ENCODE measurements at regions not wholly inside any gene's neighbourhood (a gene's known extent, or its start where the extent isn't known, plus 50 kb on each side); places are given as distances from the start of the nearest gene placed in this dataset.
A peak's percentile ranks its signal among the peaks of the same experiment; 100 is the strongest.

GRCh38 chr22:47551431-47551775, 789.0 kb downstream of the TBC1D22A start:
- Histone ChIP-seq H3K36me3 (ENCODE audit: control insufficient read depth, insufficient read depth, low read length) (no peaks in the 10 kb centered on the region), H3K27me3 (ENCODE audit: control insufficient read depth, insufficient read depth, low read length) (no peaks in the 10 kb centered on the region), H3K4me3 (ENCODE audit: low read depth, low read length) (no peak overlapping the region)
- DNase-seq (ENCODE audit: low read depth) (no peak), FAIRE-seq (no peak)
- no peak for TF ChIP-seq CTCF (IDR thresholded peaks at IDR 0.05; ENCODE audit: insufficient read depth, low read length, severe bottlenecking)

- no peaks in the 10 kb centered on the region for H3K27me3 ChIP-seq (ENCODE audit: control insufficient read depth, insufficient read depth, low read length)
- DNase-seq (ENCODE audit: low read depth) (no peak), FAIRE-seq (no peak)
- no peak for TF ChIP-seq CTCF (IDR thresholded peaks at IDR 0.05; ENCODE audit: insufficient read depth, low read length, severe bottlenecking)
- no peaks in the 10 kb centered on the region for H3K36me3 ChIP-seq (ENCODE audit: control insufficient read depth, insufficient read depth, low read length)
- H3K4me3 ChIP-seq (ENCODE audit: low read depth, low read length) = no peak overlapping the region
These were observed 788.3 kb downstream of the TBC1D22A start for GRCh38 chr22:47550524-47551430.

- no peak for FAIRE-seq
- no peak for DNase-seq (ENCODE audit: low read depth)
- no peaks in the 10 kb centered on the region for H3K36me3 ChIP-seq (ENCODE audit: control insufficient read depth, insufficient read depth, low read length)
- no peak overlapping the region for H3K4me3 ChIP-seq (ENCODE audit: low read depth, low read length)
- TF ChIP-seq CTCF (IDR thresholded peaks at IDR 0.05; ENCODE audit: insufficient read depth, low read length, severe bottlenecking) = no peak
- no peaks in the 10 kb centered on the region for H3K27me3 ChIP-seq (ENCODE audit: control insufficient read depth, insufficient read depth, low read length)
These were observed 787.4 kb downstream of the TBC1D22A start for GRCh38 chr22:47549741-47550340.

GRCh38 chr22:47548953-47549740, 786.7 kb downstream of the TBC1D22A start:
- no peaks in the 10 kb centered on the region for H3K27me3 ChIP-seq (ENCODE audit: control insufficient read depth, insufficient read depth, low read length)
- FAIRE-seq = peak; percentile 58
- no peaks in the 10 kb centered on the region for H3K36me3 ChIP-seq (ENCODE audit: control insufficient read depth, insufficient read depth, low read length)
- no peak for DNase-seq (ENCODE audit: low read depth)
- H3K4me3 ChIP-seq (ENCODE audit: low read depth, low read length) = no peak overlapping the region
- TF ChIP-seq CTCF (IDR thresholded peaks at IDR 0.05; ENCODE audit: insufficient read depth, low read length, severe bottlenecking) = no peak

DNA sequence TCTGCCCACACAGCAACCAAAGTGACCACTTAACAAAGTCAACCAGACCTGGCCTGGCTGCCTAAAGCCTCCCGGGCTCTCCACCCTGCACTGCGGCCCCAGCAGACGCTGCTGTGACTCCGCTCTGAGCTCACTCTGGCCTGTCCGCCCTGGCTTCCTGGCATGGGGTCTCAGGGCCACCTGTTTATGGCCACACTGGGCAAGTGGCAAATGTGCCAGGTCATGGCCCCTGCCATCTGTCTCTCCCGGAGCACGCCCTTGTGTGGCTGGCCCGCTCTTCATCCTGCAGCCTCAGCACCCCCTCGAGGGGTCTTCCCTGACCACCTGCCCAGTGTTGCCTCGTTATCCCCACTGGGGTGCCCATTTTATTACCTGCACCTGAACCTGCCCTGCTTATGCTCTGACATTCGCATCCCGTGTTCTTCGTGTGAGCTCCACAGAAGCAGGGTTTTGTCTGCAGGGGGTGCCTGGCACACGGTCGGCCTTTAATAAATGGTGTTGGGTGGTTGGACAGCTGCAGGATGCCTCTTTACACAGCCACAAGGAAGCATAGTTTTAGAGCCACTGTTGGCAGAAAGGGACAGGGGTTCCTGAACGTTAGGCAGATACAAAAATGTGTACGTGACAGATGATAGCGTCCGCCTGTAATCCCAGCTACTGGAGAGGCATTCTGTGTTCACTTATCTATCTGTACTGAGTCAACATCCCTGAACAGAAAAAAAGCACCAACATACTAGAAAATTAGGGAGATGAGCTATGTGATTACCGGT, 785.6 kb downstream of the TBC1D22A start:
- H3K4me3 ChIP-seq (ENCODE audit: low read depth, low read length) = no peak overlapping the region
- no peak for TF ChIP-seq CTCF (IDR thresholded peaks at IDR 0.05; ENCODE audit: insufficient read depth, low read length, severe bottlenecking)
- no peak for FAIRE-seq
- DNase-seq (ENCODE audit: low read depth) = no peak
- no peaks in the 10 kb centered on the region for H3K36me3 ChIP-seq (ENCODE audit: control insufficient read depth, insufficient read depth, low read length)
- no peaks in the 10 kb centered on the region for H3K27me3 ChIP-seq (ENCODE audit: control insufficient read depth, insufficient read depth, low read length)

Measured in bronchial epithelial cell (primary cell).